ENCODE measurements at regions not wholly inside any gene's neighbourhood (a gene's known extent, or its start where the extent isn't known, plus 50 kb on each side); places are given as distances from the start of the nearest gene placed in this dataset.

GRCh38 chr10:70973275-70973674 is 84.9 kb upstream of the PCBD1 start:
- Histone ChIP-seq H3K4me3 (no peak overlapping the region), H3K4me1 (no peaks in the 10 kb centered on the region), H3K27ac (no peak overlapping the region), H3K9me3 (peaks cover 0 to 8% (median 6%) of the 10 kb centered on the region in 3 donors), H3K36me3 (no peaks in the 10 kb centered on the region), H3K27me3 (peaks cover 0 to 16% (median 0%) of the 10 kb centered on the region in 4 donors)
- intact Hi-C loops (cut with DNase I) = no loop called here
- TF ChIP-seq CTCF (IDR thresholded peaks at IDR 0.05) (no peak), POLR2A (IDR thresholded peaks at IDR 0.05) (no peak)
- no peak for DNase-seq

- H3K4me1 ChIP-seq = no peaks in the 10 kb centered on the region
- no peak overlapping the region for H3K27ac ChIP-seq
- TF ChIP-seq CTCF (IDR thresholded peaks at IDR 0.05) (no peak), POLR2A (IDR thresholded peaks at IDR 0.05) (no peak)
- no peaks in the 10 kb centered on the region for H3K36me3 ChIP-seq
- DNase-seq = no peak
- H3K27me3 ChIP-seq = peaks cover 0 to 26% (median 0%) of the 10 kb centered on the region in 4 donors
- intact Hi-C loops (cut with DNase I) = no loop called here
- 11 to 12% methylated on average over 3 to 4 of the region's 5 CpGs for WGBS, 2 donors
- no peak overlapping the region for H3K4me3 ChIP-seq
- H3K9me3 ChIP-seq = peaks cover 0 to 8% (median 6%) of the 10 kb centered on the region in 3 donors
Measured at GRCh38 chr10:70974351-70974901, 86.1 kb upstream of the PCBD1 start.

- intact Hi-C loops (cut with DNase I) = no loop called here
- no peaks in the 10 kb centered on the region for H3K4me1 ChIP-seq
- peaks cover 0 to 26% (median 0%) of the 10 kb centered on the region in 4 donors for H3K27me3 ChIP-seq
- no peak overlapping the region for H3K4me3 ChIP-seq
- DNase-seq = no peak
- TF ChIP-seq CTCF (IDR thresholded peaks at IDR 0.05) (no peak), POLR2A (IDR thresholded peaks at IDR 0.05) (no peak)
- H3K9me3 ChIP-seq = peaks cover 0 to 8% (median 6%) of the 10 kb centered on the region in 3 donors
- 78 to 81% methylated on average over 7 of the region's 7 CpGs for WGBS, 2 donors
- H3K27ac ChIP-seq = no peak overlapping the region
- H3K36me3 ChIP-seq = no peaks in the 10 kb centered on the region
Measured at GRCh38 chr10:70974920-70975319, 86.6 kb upstream of the PCBD1 start.

- no peaks in the 10 kb centered on the region for H3K36me3 ChIP-seq
- peaks cover 0 to 8% (median 6%) of the 10 kb centered on the region in 3 donors for H3K9me3 ChIP-seq
- intact Hi-C loops (cut with DNase I) = no loop called here
- 79 to 88% methylated on average over 6 of the region's 6 CpGs for WGBS, 2 donors
- no peak for DNase-seq
- no peak overlapping the region for H3K4me3 ChIP-seq
- H3K4me1 ChIP-seq = no peaks in the 10 kb centered on the region
- TF ChIP-seq POLR2A (IDR thresholded peaks at IDR 0.05) (no peak), CTCF (IDR thresholded peaks at IDR 0.05) (no peak)
- peaks cover 0 to 26% (median 0%) of the 10 kb centered on the region in 4 donors for H3K27me3 ChIP-seq
- H3K27ac ChIP-seq = no peak overlapping the region
Measured at GRCh38 chr10:70976063-70976695, 87.8 kb upstream of the PCBD1 start.

GRCh38 chr10:70977625-70978024 is 89.3 kb upstream of the PCBD1 start:
- peaks cover 0 to 5% (median 1%) of the 10 kb centered on the region in 3 donors for H3K4me1 ChIP-seq
- no peak overlapping the region for H3K4me3 ChIP-seq
- no peaks in the 10 kb centered on the region for H3K36me3 ChIP-seq
- H3K27me3 ChIP-seq = peaks cover 0 to 26% (median 0%) of the 10 kb centered on the region in 4 donors
- no peak for DNase-seq
- intact Hi-C loops (cut with DNase I) = no loop called here
- TF ChIP-seq POLR2A (IDR thresholded peaks at IDR 0.05) = no peak
- TF ChIP-seq CTCF (IDR thresholded peaks at IDR 0.05) = no peak
- H3K27ac ChIP-seq = no peak overlapping the region
- 48 to 92% methylated on average over 7 to 9 of the region's 11 CpGs for WGBS, 2 donors
- no peaks in the 10 kb centered on the region for H3K9me3 ChIP-seq
